Left ventricle myocardium inferior (tissue), 1 donor: ENCODE measurements at regions not wholly inside any gene's neighbourhood (a gene's known extent, or its start where the extent isn't known, plus 50 kb on each side); places are given as distances from the start of the nearest gene placed in this dataset.

ENCODE experiments used
- DNase-seq: peaks from one replicate; pipeline ENCODE4 v3.0.0-alpha.2; 2020
- H3K27ac ChIP-seq: fragments of 200-600 bp; replicated peaks from 2 replicates; pipeline ENCODE4 v1.8.0; 2021
- H3K27me3 ChIP-seq: fragments of 200-600 bp; 2 replicates; pipeline ENCODE4 v1.8.0; 2021; ENCODE audit warnings: low read depth
- H3K36me3 ChIP-seq: fragments of 200-600 bp; 2 replicates; pipeline ENCODE4 v1.8.0; 2021
- H3K4me1 ChIP-seq: fragments of 200-600 bp; 2 replicates; pipeline ENCODE4 v1.8.0; 2021
- H3K4me3 ChIP-seq: fragments of 200-600 bp; 2 replicates; pipeline ENCODE4 v1.8.0; 2021; ENCODE audit warnings: mild to moderate bottlenecking, moderate library complexity
- H3K9me3 ChIP-seq: fragments of 200-600 bp; replicated peaks from 2 replicates; pipeline ENCODE4 v1.8.0; 2021
- intact Hi-C: fragments of 100-400 bp; cut with micrococcal nuclease; formaldehyde crosslinking; loops from one replicate; pipeline ENCODE4 v1.11.0; 2022
- TF ChIP-seq, protein P1 (sequence below): fragments of 200-600 bp; IDR thresholded peaks from 2 replicates; pipeline ENCODE4 v1.8.0; 2021; ENCODE audit warnings: antibody characterized with exemption, mild to moderate bottlenecking, borderline replicate concordance
- donor health status: DM: no; HTN: yes; CAD: no; lungs with severe emphysema.

DNA sequence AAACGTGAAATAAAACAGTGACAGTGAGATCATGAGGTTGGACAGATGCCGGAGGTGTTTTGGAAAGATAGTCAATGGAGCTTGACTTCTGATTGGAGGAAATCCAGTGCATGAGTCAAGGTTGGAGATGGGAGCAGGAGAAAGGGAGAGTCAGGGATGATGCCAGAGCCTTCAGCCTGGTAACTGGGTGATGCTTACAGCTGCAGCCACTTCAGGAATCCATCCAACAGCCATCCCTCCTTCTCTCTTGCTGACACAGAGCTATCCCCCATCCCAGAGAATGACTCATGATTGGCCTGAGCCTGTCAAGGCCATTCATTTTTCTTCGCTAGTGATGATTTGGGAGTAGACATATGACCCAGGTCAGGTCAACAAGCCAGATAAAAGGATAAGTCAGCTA lies 112.8 kb downstream of the SAMD5 start:
- intact Hi-C loops, result no loop called here
- Histone ChIP-seq H3K27ac (no peak overlapping the region), H3K4me3 (no peak overlapping the region), H3K4me1 (no peaks in the 10 kb centered on the region), H3K36me3 (no peaks in the 10 kb centered on the region), H3K27me3 (no peaks in the 10 kb centered on the region), H3K9me3 (no peaks in the 10 kb centered on the region)
- TF ChIP-seq, protein P1, sequence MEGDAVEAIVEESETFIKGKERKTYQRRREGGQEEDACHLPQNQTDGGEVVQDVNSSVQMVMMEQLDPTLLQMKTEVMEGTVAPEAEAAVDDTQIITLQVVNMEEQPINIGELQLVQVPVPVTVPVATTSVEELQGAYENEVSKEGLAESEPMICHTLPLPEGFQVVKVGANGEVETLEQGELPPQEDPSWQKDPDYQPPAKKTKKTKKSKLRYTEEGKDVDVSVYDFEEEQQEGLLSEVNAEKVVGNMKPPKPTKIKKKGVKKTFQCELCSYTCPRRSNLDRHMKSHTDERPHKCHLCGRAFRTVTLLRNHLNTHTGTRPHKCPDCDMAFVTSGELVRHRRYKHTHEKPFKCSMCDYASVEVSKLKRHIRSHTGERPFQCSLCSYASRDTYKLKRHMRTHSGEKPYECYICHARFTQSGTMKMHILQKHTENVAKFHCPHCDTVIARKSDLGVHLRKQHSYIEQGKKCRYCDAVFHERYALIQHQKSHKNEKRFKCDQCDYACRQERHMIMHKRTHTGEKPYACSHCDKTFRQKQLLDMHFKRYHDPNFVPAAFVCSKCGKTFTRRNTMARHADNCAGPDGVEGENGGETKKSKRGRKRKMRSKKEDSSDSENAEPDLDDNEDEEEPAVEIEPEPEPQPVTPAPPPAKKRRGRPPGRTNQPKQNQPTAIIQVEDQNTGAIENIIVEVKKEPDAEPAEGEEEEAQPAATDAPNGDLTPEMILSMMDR, result no peak
- DNase-seq, result no peak

DNA sequence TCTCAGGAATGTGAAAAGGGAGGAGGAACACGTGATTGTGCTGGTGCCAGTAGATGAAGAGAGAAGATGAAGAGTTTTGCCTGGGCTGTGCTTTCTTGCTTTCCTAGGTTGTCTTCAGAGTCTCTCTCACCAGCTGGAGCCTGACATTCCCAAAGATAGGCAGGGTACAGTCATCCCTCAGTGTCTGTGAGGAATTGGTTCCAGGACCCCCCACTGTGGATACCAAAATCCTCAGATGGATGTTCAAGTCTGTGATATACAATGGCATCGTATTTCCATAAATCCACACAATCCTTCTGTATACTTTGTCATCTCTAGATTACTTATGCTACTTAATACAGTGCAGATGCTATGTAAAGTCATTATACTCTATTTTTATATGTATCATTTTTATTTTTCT lies 113.5 kb downstream of the SAMD5 start:
- Histone ChIP-seq H3K27me3 (no peaks in the 10 kb centered on the region), H3K4me3 (no peak overlapping the region), H3K27ac (no peak overlapping the region), H3K36me3 (no peaks in the 10 kb centered on the region), H3K4me1 (no peaks in the 10 kb centered on the region), H3K9me3 (no peaks in the 10 kb centered on the region)
- no peak for DNase-seq
- intact Hi-C loops, result no loop called here
- TF ChIP-seq, protein P1, result no peak

DNA sequence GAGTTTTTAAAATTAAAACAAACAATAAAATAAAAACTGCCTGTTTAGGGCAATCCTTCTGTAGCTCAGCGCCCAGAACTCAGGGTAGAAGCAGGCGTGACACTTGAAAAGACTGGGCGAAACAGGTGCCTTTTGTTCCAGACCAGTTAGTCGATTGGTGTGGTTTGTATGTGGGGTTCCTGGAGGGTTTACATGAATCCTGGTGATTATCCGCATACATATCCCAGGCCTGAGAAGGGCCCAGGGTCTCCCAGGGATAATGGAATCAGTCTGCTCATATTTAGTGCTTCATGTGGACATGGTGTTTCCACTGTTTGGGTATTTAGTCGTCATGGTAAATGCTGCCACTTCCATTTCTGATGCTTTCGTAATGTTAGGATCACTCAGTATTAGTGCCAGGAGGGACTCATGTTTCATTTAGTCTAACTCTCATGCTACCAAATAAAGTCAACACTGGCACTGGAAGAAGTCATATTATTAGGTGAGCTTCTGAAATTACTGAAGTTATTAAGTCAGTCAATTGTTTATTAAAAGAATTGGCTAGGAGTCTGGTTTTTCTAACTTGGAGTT lies 116.5 kb downstream of the SAMD5 start:
- H3K27ac ChIP-seq, result no peak overlapping the region
- H3K4me1 ChIP-seq, result no peaks in the 10 kb centered on the region
- intact Hi-C loops, result no loop called here
- no peak overlapping the region for H3K4me3 ChIP-seq
- no peaks in the 10 kb centered on the region for H3K9me3 ChIP-seq
- TF ChIP-seq, protein P1, result no peak
- H3K36me3 ChIP-seq, result no peaks in the 10 kb centered on the region
- H3K27me3 ChIP-seq, result no peaks in the 10 kb centered on the region
- no peak for DNase-seq

DNA sequence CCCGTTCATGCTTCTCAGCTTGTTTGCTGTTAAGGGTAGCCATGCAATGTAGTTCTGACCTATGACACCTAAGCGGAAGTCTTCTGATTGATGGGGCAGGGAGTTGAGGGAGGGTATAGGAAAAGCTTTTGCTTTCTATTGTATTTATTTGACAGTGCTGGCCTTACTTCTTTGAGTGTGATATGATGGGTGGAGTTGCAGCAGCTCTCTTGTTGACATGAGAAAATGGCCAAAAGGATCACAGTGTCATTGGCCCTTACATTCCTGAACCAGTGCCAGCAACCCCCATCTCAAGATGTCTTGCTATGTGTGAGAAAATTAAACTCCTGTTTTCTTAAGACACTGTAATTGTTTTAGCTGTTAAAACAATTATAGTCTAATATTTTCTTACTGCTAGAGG lies 117.5 kb downstream of the SAMD5 start:
- Histone ChIP-seq H3K9me3 (no peaks in the 10 kb centered on the region), H3K4me3 (no peak overlapping the region), H3K27me3 (no peaks in the 10 kb centered on the region), H3K27ac (no peak overlapping the region), H3K36me3 (no peaks in the 10 kb centered on the region), H3K4me1 (no peaks in the 10 kb centered on the region)
- no peak for DNase-seq
- intact Hi-C loops, result no loop called here
- TF ChIP-seq, protein P1, result no peak

DNA sequence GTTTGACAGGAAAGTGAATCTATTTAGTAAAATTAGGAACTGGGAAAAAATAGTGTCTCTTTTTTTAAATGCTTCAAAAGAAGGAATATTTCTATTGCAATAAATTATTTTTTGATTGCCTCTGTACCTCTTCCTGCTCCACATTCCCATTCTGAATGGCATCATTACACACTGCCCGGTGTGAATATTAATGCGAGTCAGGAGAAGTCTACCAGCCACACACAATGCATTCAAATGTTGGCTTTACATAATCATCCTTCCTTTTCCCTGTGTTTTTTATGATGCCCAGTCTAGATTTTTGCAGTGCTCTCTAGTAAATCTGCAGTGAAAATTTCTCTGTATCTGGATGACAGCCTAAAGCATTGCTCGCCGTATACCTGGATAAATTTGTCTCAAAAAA lies 118.9 kb downstream of the SAMD5 start:
- no peaks in the 10 kb centered on the region for H3K4me1 ChIP-seq
- TF ChIP-seq, protein P1, result no peak
- intact Hi-C loops, result no loop called here
- H3K9me3 ChIP-seq, result no peaks in the 10 kb centered on the region
- DNase-seq, result no peak
- no peaks in the 10 kb centered on the region for H3K27me3 ChIP-seq
- H3K36me3 ChIP-seq, result no peaks in the 10 kb centered on the region
- no peak overlapping the region for H3K27ac ChIP-seq
- no peak overlapping the region for H3K4me3 ChIP-seq
